GM23338 (cell line): ENCODE measurements at regions not wholly inside any gene's neighbourhood (a gene's known extent, or its start where the extent isn't known, plus 50 kb on each side); places are given as distances from the start of the nearest gene placed in this dataset.

Experiments
- ATAC-seq: fragments of 200-7000 bp; cut with Tn5 transposase; 3 replicates; pipeline ENCODE4 v1.9.1; 2020
- DNase-seq: peaks from one replicate; pipeline ENCODE4 v3.0.0-alpha.2; 2015; ENCODE audit warnings: low spot score
- H2AFZ ChIP-seq: fragments of 200-600 bp; sonication (generic); 2 replicates; pipeline ENCODE4 v1.8.0; 2016; ENCODE audit warnings: antibody characterized with exemption, mild to moderate bottlenecking, moderate library complexity
- H3F3A ChIP-seq: fragments of 200-600 bp; sonication (generic); replicated peaks from 2 replicates; pipeline ENCODE4 v1.8.0; 2017; ENCODE audit warnings: antibody characterized with exemption, mixed run types, low read depth
- H3K27ac ChIP-seq: fragments of 200-600 bp; sonication (generic); 2 replicates; pipeline ENCODE4 v1.6.1; 2016; ENCODE audit warnings: low read depth
- H3K27me3 ChIP-seq: fragments of 200-600 bp; sonication (generic); 2 replicates; pipeline ENCODE4 v1.8.0; 2016; ENCODE audit warnings: mild to moderate bottlenecking, mixed run types, moderate library complexity; ENCODE audit not compliant: insufficient read depth
- H3K36me3 ChIP-seq: fragments of 200-600 bp; sonication (generic); 2 replicates; pipeline ENCODE4 v1.8.0; 2016; ENCODE audit warnings: mild to moderate bottlenecking; ENCODE audit not compliant: insufficient read depth
- H3K4me1 ChIP-seq: fragments of 200-600 bp; sonication (generic); 2 replicates; pipeline ENCODE4 v1.8.0; 2016; ENCODE audit warnings: mild to moderate bottlenecking, moderate library complexity; ENCODE audit not compliant: insufficient read depth
- H3K4me2 ChIP-seq: fragments of 200-600 bp; sonication (generic); 2 replicates; pipeline ENCODE4 v1.7.1; 2017; ENCODE audit warnings: mixed run types
- H3K4me3 ChIP-seq: fragments of 200-600 bp; sonication (generic); 2 replicates; pipeline ENCODE4 v1.6.1; 2016; ENCODE audit warnings: mixed run types
- H3K79me2 ChIP-seq: fragments of 200-600 bp; sonication (generic); replicated peaks from 2 replicates; pipeline ENCODE4 v1.8.0; 2017; ENCODE audit warnings: mild to moderate bottlenecking; ENCODE audit not compliant: insufficient read depth
- H3K9me2 ChIP-seq: fragments of 200-600 bp; sonication (generic); 2 replicates; pipeline ENCODE4 v1.8.0; 2017; ENCODE audit not compliant: insufficient read depth
- H4K20me1 ChIP-seq: fragments of 200-600 bp; sonication (generic); replicated peaks from 2 replicates; pipeline ENCODE4 v1.8.0; 2017; ENCODE audit warnings: mild to moderate bottlenecking; ENCODE audit not compliant: insufficient read depth
- H3K27ac Mint-ChIP-seq: 2 replicates; pipeline ENCODE4 v1.8.0; 2020; ENCODE audit warnings: inconsistent platforms, mild to moderate bottlenecking, moderate library complexity, mixed read lengths
- H3K27me3 Mint-ChIP-seq: 3 replicates; pipeline ENCODE4 v1.8.0; 2022; ENCODE audit warnings: low read depth, mild to moderate bottlenecking, moderate library complexity, mixed read lengths, inconsistent platforms; ENCODE audit not compliant: insufficient read depth, poor library complexity
- H3K36me3 Mint-ChIP-seq: 3 replicates; pipeline ENCODE4 v1.8.0; 2021; ENCODE audit warnings: low read depth, mild to moderate bottlenecking, inconsistent platforms, moderate library complexity, mixed read lengths
- H3K4me1 Mint-ChIP-seq: 3 replicates; pipeline ENCODE4 v1.8.0; 2020; ENCODE audit warnings: mild to moderate bottlenecking, inconsistent platforms, mixed read lengths
- H3K4me3 Mint-ChIP-seq: 3 replicates; pipeline ENCODE4 v1.8.0; 2021; ENCODE audit warnings: moderate library complexity, mild to moderate bottlenecking, inconsistent platforms, mixed read lengths
- H3K9me3 Mint-ChIP-seq: 3 replicates; pipeline ENCODE4 v1.8.0; 2020; ENCODE audit warnings: moderate library complexity, mild to moderate bottlenecking, inconsistent platforms, mixed read lengths
- CREB1 ChIP-seq: fragments of 250-450 bp; sonication (Bioruptor Pico); IDR thresholded peaks from 2 replicates; pipeline ENCODE4 v1.5.0; 2020; ENCODE audit warnings: low read depth, mild to moderate bottlenecking, moderate library complexity
- CTCF ChIP-seq, 2 experiments: fragments of 200-600 bp in 1 of 2; sonication (generic) in 1 of 2; conservative IDR thresholded peaks; 2 replicates each; pipeline versions ENCODE4 v1.5.1 to v1.6.1; 2016 to 2017; ENCODE audit warnings: antibody characterized with exemption in 2 of 2, low read depth in 2 of 2, mild to moderate bottlenecking in 2 of 2, moderate library complexity in 1 of 2
- EZH2phosphoT487 ChIP-seq: fragments of 200-600 bp; sonication (generic); IDR thresholded peaks from one replicate; pipeline ENCODE4 v1.8.1; 2018; ENCODE audit warnings: antibody characterized with exemption; ENCODE audit not compliant: unreplicated experiment
- JUNB ChIP-seq: IDR thresholded peaks from one replicate; pipeline ENCODE4 v1.6.1; 2016; ENCODE audit warnings: antibody characterized with exemption; ENCODE audit not compliant: unreplicated experiment
- NANOG ChIP-seq: IDR thresholded peaks from 2 replicates; pipeline ENCODE4 v1.6.1; 2016; ENCODE audit warnings: antibody characterized with exemption, borderline replicate concordance
- REST ChIP-seq: IDR thresholded peaks from one replicate; pipeline ENCODE4 v1.6.1; 2018; ENCODE audit warnings: antibody characterized with exemption; ENCODE audit not compliant: unreplicated experiment
- STAT1 ChIP-seq: IDR thresholded peaks from one replicate; pipeline ENCODE4 v1.6.1; 2016; ENCODE audit warnings: antibody characterized with exemption; ENCODE audit not compliant: unreplicated experiment
- ZNF114 ChIP-seq: fragments of 250-450 bp; sonication (Bioruptor Pico); IDR thresholded peaks from 2 replicates; pipeline ENCODE4 v1.5.0; 2020; ENCODE audit warnings: mild to moderate bottlenecking, moderate library complexity
- ZNF331 ChIP-seq: fragments of 250-450 bp; sonication (Bioruptor Pico); IDR thresholded peaks from 2 replicates; pipeline ENCODE4 v1.5.0; 2020; ENCODE audit warnings: low read depth, mild to moderate bottlenecking, moderate library complexity
- TF ChIP-seq, protein P1 (sequence below): IDR thresholded peaks from 2 replicates; pipeline ENCODE4 v1.6.1; 2016; ENCODE audit warnings: antibody characterized with exemption
- TF ChIP-seq, protein P2 (sequence below): fragments of 250-450 bp; sonication (Bioruptor Pico); IDR thresholded peaks from 2 replicates; pipeline ENCODE4 v1.5.0; 2020; ENCODE audit warnings: mild to moderate bottlenecking, moderate library complexity

DNA sequence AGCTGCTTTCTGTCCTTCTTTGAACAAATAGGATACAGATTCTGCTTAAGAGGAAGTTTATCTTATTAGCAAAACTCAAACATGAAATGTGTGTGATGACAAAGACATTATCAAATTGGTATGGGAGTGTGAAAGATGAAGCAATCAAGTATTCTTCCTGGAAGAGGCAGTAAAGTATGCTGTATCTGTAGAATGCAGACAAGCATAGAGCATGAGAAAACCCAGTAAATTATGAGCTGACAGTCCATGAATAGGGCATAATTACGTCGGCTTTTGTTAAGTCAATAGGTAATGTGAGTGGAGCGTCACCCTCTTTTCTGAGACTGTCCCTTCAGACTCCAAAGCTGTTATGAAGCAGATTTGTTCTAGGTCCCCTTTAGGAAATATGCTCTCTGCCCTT, 458.6 kb upstream of the NWD2 start:
- Mint-ChIP-seq H3K36me3 (no peaks in the 10 kb centered on the region), H3K9me3 (no peaks in the 10 kb centered on the region), H3K4me3 (no peak overlapping the region), H3K27ac (no peak overlapping the region), H3K4me1 (no peaks in the 10 kb centered on the region; the same call in 2 of the 3 replicates), H3K27me3 (no peaks in the 10 kb centered on the region)
- DNase-seq (no peak), ATAC-seq (no peak)
- TF ChIP-seq REST (no peak), CTCF (conservative IDR thresholded peaks at IDR 0.05; ENCODE audit: low read depth in 2 of 2) (no peak), STAT1 (no peak), JUNB (no peak), CREB1 (CRISPR knock-in tag) (no peak), ZNF331 (no peak), NANOG (no peak), ZNF114 (CRISPR knock-in tag) (no peak), EZH2phosphoT487 (no peak)
- TF ChIP-seq, protein P1, sequence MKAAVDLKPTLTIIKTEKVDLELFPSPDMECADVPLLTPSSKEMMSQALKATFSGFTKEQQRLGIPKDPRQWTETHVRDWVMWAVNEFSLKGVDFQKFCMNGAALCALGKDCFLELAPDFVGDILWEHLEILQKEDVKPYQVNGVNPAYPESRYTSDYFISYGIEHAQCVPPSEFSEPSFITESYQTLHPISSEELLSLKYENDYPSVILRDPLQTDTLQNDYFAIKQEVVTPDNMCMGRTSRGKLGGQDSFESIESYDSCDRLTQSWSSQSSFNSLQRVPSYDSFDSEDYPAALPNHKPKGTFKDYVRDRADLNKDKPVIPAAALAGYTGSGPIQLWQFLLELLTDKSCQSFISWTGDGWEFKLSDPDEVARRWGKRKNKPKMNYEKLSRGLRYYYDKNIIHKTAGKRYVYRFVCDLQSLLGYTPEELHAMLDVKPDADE, result no peak
- TF ChIP-seq, protein P2, sequence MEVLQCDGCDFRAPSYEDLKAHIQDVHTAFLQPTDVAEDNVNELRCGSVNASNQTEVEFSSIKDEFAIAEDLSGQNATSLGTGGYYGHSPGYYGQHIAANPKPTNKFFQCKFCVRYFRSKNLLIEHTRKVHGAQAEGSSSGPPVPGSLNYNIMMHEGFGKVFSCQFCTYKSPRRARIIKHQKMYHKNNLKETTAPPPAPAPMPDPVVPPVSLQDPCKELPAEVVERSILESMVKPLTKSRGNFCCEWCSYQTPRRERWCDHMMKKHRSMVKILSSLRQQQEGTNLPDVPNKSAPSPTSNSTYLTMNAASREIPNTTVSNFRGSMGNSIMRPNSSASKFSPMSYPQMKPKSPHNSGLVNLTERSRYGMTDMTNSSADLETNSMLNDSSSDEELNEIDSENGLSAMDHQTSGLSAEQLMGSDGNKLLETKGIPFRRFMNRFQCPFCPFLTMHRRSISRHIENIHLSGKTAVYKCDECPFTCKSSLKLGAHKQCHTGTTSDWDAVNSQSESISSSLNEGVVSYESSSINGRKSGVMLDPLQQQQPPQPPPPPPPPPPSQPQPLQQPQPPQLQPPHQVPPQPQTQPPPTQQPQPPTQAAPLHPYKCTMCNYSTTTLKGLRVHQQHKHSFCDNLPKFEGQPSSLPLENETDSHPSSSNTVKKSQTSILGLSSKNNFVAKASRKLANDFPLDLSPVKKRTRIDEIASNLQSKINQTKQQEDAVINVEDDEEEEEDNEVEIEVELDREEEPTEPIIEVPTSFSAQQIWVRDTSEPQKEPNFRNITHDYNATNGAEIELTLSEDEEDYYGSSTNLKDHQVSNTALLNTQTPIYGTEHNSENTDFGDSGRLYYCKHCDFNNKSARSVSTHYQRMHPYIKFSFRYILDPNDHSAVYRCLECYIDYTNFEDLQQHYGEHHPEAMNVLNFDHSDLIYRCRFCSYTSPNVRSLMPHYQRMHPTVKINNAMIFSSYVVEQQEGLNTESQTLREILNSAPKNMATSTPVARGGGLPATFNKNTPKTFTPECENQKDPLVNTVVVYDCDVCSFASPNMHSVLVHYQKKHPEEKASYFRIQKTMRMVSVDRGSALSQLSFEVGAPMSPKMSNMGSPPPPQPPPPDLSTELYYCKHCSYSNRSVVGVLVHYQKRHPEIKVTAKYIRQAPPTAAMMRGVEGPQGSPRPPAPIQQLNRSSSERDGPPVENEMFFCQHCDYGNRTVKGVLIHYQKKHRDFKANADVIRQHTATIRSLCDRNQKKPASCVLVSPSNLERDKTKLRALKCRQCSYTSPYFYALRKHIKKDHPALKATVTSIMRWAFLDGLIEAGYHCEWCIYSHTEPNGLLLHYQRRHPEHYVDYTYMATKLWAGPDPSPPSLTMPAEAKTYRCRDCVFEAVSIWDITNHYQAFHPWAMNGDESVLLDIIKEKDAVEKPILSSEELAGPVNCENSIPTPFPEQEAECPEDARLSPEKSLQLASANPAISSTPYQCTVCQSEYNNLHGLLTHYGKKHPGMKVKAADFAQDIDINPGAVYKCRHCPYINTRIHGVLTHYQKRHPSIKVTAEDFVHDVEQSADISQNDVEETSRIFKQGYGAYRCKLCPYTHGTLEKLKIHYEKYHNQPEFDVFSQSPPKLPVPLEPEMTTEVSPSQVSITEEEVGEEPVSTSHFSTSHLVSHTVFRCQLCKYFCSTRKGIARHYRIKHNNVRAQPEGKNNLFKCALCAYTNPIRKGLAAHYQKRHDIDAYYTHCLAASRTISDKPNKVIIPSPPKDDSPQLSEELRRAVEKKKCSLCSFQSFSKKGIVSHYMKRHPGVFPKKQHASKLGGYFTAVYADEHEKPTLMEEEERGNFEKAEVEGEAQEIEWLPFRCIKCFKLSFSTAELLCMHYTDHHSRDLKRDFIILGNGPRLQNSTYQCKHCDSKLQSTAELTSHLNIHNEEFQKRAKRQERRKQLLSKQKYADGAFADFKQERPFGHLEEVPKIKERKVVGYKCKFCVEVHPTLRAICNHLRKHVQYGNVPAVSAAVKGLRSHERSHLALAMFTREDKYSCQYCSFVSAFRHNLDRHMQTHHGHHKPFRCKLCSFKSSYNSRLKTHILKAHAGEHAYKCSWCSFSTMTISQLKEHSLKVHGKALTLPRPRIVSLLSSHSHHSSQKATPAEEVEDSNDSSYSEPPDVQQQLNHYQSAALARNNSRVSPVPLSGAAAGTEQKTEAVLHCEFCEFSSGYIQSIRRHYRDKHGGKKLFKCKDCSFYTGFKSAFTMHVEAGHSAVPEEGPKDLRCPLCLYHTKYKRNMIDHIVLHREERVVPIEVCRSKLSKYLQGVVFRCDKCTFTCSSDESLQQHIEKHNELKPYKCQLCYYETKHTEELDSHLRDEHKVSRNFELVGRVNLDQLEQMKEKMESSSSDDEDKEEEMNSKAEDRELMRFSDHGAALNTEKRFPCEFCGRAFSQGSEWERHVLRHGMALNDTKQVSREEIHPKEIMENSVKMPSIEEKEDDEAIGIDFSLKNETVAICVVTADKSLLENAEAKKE (CRISPR knock-in tag), result no peak
- no peak overlapping the region for H2AFZ ChIP-seq
- H3K79me2 ChIP-seq, result no peaks in the 10 kb centered on the region
- H3K36me3 ChIP-seq, result no peaks in the 10 kb centered on the region
- H3K9me2 ChIP-seq, result no peaks in the 10 kb centered on the region
- no peaks in the 10 kb centered on the region for H3K27me3 ChIP-seq
- no peaks in the 10 kb centered on the region for H4K20me1 ChIP-seq
- H3K4me1 ChIP-seq, result no peaks in the 10 kb centered on the region
- H3K4me2 ChIP-seq, result no peak overlapping the region
- no peak overlapping the region for H3K4me3 ChIP-seq
- no peaks in the 10 kb centered on the region for H3F3A ChIP-seq
- no peak overlapping the region for H3K27ac ChIP-seq
